B cell (primary cell): ENCODE measurements at regions not wholly inside any gene's neighbourhood (a gene's known extent, or its start where the extent isn't known, plus 50 kb on each side); places are given as distances from the start of the nearest gene placed in this dataset.
"Not testable (repeated sequence)": the region's sequence is repeated elsewhere in the genome, so short reads cannot be mapped to it uniquely, and the experiment has no call there.

Experiments
- ATAC-seq: fragments of 200-7000 bp; cut with Tn5 transposase; one replicate; pipeline ENCODE4 v1.10.0; 2021; ENCODE audit warnings: low read depth, mild to moderate bottlenecking, moderate number of reproducible peaks, moderate library complexity
- CTCF ChIA-PET: fragments of 350-600 bp; sonication (Branson Sonifier 250); formaldehyde crosslinking; loops from one replicate; lab custom pipeline; 2021; ENCODE audit warnings: antibody characterized with exemption, inconsistent platforms; lab: Charles Lee
- POLR2A ChIA-PET: fragments of 350-600 bp; sonication (Branson Sonifier 250); formaldehyde crosslinking; loops from one replicate; lab custom pipeline; 2021; ENCODE audit warnings: antibody characterized with exemption; lab: Charles Lee
- DNase-seq: peaks from one replicate; pipeline ENCODE4 v3.0.0; 2013
- H2AFZ ChIP-seq: 2 replicates; pipeline ENCODE4 v1.6.1; 2012; ENCODE audit warnings: mild to moderate bottlenecking, low read depth, low read length; ENCODE audit not compliant: insufficient read depth, poor library complexity, severe bottlenecking
- H3K27ac ChIP-seq, 2 donors: 1 replicate in 1 of 2; 2 replicates in 1 of 2; pipeline ENCODE4 v1.5.1; 2012 to 2013; ENCODE audit warnings: low read length in 2 of 2, mild to moderate bottlenecking in 2 of 2, moderate library complexity in 1 of 2
- H3K27me3 ChIP-seq, 4 experiments: fragments of 200-600 bp in 1 of 4; sonication (generic) in 1 of 4; replicated peaks in 1 of 4; 1 replicate in 2 of 4; 2 replicates in 2 of 4; pipeline versions ENCODE4 v1.6.1 to v1.7.0; 2013 to 2016; ENCODE audit warnings: low read length in 3 of 4, mild to moderate bottlenecking in 2 of 4, mixed read lengths in 1 of 4, moderate library complexity in 1 of 4; ENCODE audit not compliant: insufficient read depth in 4 of 4, control insufficient read depth in 3 of 4; ENCODE audit errors: control extremely low read depth in 1 of 4
- H3K36me3 ChIP-seq, 2 experiments: replicated peaks in 1 of 2; 1 replicate in 1 of 2; 2 replicates in 1 of 2; pipeline versions ENCODE4 v1.6.1 to v1.7.1; 2013; ENCODE audit warnings: low read length in 1 of 2; ENCODE audit not compliant: insufficient read depth in 2 of 2, control insufficient read depth in 1 of 2; ENCODE audit errors: control extremely low read depth in 1 of 2, extremely low read depth in 1 of 2
- H3K4me1 ChIP-seq, 2 donors: fragments of 200-600 bp in 1 of 2; sonication (generic) in 1 of 2; 1 replicate in 1 of 2; 2 replicates in 1 of 2; pipeline versions ENCODE4 v1.5.1 to v1.6.1; 2013 to 2017; ENCODE audit warnings: low read length in 2 of 2; ENCODE audit not compliant: control insufficient read depth in 2 of 2, insufficient read depth in 2 of 2
- H3K4me2 ChIP-seq: replicated peaks from 2 replicates; pipeline ENCODE3; 2012; ENCODE audit warnings: mild to moderate bottlenecking, low read depth, low read length; ENCODE audit not compliant: poor library complexity, severe bottlenecking
- H3K4me3 ChIP-seq, 5 experiments: fragments of 200-600 bp in 1 of 5; sonication (generic) in 1 of 5; 1 replicate in 3 of 5; 2 replicates in 2 of 5; pipeline versions ENCODE4 v1.5.1 to v1.7.0; 2011 to 2016; ENCODE audit warnings: low read length in 4 of 5, mild to moderate bottlenecking in 4 of 5, low read depth in 2 of 5, control low read depth in 1 of 5, moderate library complexity in 1 of 5; ENCODE audit not compliant: insufficient read depth in 1 of 5; ENCODE audit errors: control extremely low read depth in 1 of 5, extremely low read depth in 1 of 5
- H3K79me2 ChIP-seq: fragments of 200-600 bp; sonication (generic); one replicate; pipeline ENCODE4 v1.6.0; 2016; ENCODE audit warnings: low read length; ENCODE audit not compliant: control insufficient read depth, insufficient read depth
- H3K9ac ChIP-seq: fragments of 200-600 bp; sonication (generic); 2 replicates; pipeline ENCODE4 v1.6.1; 2017; ENCODE audit warnings: mild to moderate bottlenecking, low read length, moderate library complexity
- H3K9me3 ChIP-seq, 3 donors: one replicate each; pipeline versions ENCODE4 v1.6.1 to v1.7.1; 2013; ENCODE audit warnings: low read length in 2 of 3; ENCODE audit not compliant: control insufficient read depth in 2 of 3, insufficient read depth in 1 of 3; ENCODE audit errors: control extremely low read depth in 1 of 3
- H4K20me1 ChIP-seq: 2 replicates; pipeline ENCODE4 v1.6.0; 2012; ENCODE audit warnings: mild to moderate bottlenecking, low read length; ENCODE audit not compliant: insufficient read depth, control insufficient read depth, poor library complexity, severe bottlenecking
- H3K27ac Mint-ChIP-seq: one replicate; pipeline ENCODE4 v1.8.0; 2021; ENCODE audit warnings: mixed read lengths
- H3K27me3 Mint-ChIP-seq: one replicate; pipeline ENCODE4 v1.8.0; 2021; ENCODE audit warnings: mixed read lengths
- H3K4me1 Mint-ChIP-seq: one replicate; pipeline ENCODE4 v1.8.0; 2021; ENCODE audit warnings: mixed read lengths
- H3K4me3 Mint-ChIP-seq: one replicate; pipeline ENCODE4 v1.8.0; 2021; ENCODE audit warnings: mixed read lengths
- H3K9me3 Mint-ChIP-seq: one replicate; pipeline ENCODE4 v1.8.0; 2022; ENCODE audit warnings: mixed read lengths; ENCODE audit not compliant: insufficient read depth
- EZH2 ChIP-seq: IDR thresholded peaks from 2 replicates; pipeline ENCODE4 v1.6.1; 2012; ENCODE audit warnings: borderline replicate concordance, low read depth, mild to moderate bottlenecking, moderate library complexity, low read length; ENCODE audit not compliant: insufficient read depth, poor library complexity, severe bottlenecking
- WGBS: methylation state at CpG from one replicate; pipeline ENCODE4 v1.1.5; 2013; ENCODE audit warnings: missing lambda C conversion rate; ENCODE audit not compliant: insufficient coverage; 5-methylcytosine and 5-hydroxymethylcytosine counted together
- intact Hi-C: fragments of 100-400 bp; cut with micrococcal nuclease; formaldehyde crosslinking; loops from one replicate; pipeline ENCODE4 v1.10.0; 2022
- TF ChIP-seq, protein P1 (sequence below): fragments of 200-600 bp; IDR thresholded peaks from one replicate; pipeline ENCODE4 v1.8.0; 2022; ENCODE audit warnings: antibody characterized with exemption, mild to moderate bottlenecking

DNA sequence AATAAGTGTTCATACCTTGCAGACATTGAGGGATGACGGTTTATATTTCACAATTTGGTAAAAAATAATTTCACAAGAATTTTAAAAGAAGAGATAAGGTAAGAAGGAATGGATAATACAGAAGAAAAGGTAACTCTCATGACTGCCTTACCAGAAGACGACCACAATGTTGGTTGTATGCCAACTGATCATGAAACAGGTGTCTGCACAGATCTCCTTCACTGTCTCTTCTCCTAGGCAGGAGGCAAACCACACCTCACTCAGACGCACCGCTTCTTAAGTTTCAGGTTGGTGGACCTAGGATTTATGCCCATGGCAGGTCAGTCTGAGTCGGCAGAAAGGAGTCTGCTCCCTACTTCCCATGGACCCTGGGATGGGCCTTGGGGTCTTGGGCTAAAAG is 177.2 kb downstream of the VSIG4 start:
- intact Hi-C loops, result no loop called here

DNA sequence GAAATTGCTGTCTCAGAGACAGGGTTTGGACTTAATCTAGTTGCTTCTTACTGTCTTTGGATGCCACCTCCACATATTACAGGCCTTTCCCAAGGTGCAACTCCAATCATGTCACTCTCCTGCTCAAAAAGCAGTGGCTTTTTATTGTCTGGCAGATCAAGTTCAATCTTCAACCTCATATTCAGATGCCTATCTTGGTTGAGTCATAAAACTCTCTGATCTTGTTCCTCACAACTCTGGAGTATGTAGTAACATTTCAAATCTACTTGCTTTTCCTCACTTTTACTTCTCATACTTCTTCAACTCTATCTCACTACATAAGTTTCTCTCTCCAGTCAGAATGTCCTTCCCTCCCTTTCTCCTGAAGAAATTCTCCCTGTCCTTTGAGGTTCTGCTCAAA is 180.6 kb downstream of the VSIG4 start:
- no peak overlapping the region for H2AFZ ChIP-seq
- CTCF ChIA-PET, result no interaction called here
- POLR2A ChIA-PET, result no interaction called here
- no peak for ATAC-seq
- Mint-ChIP-seq H3K4me1 (no peaks in the 10 kb centered on the region), H3K4me3 (no peak overlapping the region), H3K27me3 (no peaks in the 10 kb centered on the region), H3K27ac (no peak overlapping the region), H3K9me3 (peaks cover 3% of the 10 kb centered on the region)
- no peaks in the 10 kb centered on the region for H3K27me3 ChIP-seq
- H3K9me3 ChIP-seq, result no peaks in the 10 kb centered on the region
- H4K20me1 ChIP-seq, result no peaks in the 10 kb centered on the region
- H3K9ac ChIP-seq, result no peak overlapping the region
- H3K4me2 ChIP-seq, result no peak overlapping the region
- no peaks in the 10 kb centered on the region for H3K36me3 ChIP-seq
- no peak overlapping the region for H3K27ac ChIP-seq
- H3K79me2 ChIP-seq, result no peaks in the 10 kb centered on the region
- intact Hi-C loops, result no loop called here
- DNase-seq, result no peak
- H3K4me1 ChIP-seq, result no peaks in the 10 kb centered on the region
- H3K4me3 ChIP-seq, result no peak overlapping the region
- TF ChIP-seq, protein P1, sequence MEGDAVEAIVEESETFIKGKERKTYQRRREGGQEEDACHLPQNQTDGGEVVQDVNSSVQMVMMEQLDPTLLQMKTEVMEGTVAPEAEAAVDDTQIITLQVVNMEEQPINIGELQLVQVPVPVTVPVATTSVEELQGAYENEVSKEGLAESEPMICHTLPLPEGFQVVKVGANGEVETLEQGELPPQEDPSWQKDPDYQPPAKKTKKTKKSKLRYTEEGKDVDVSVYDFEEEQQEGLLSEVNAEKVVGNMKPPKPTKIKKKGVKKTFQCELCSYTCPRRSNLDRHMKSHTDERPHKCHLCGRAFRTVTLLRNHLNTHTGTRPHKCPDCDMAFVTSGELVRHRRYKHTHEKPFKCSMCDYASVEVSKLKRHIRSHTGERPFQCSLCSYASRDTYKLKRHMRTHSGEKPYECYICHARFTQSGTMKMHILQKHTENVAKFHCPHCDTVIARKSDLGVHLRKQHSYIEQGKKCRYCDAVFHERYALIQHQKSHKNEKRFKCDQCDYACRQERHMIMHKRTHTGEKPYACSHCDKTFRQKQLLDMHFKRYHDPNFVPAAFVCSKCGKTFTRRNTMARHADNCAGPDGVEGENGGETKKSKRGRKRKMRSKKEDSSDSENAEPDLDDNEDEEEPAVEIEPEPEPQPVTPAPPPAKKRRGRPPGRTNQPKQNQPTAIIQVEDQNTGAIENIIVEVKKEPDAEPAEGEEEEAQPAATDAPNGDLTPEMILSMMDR, result no peak

More for the DNA sequence above, 177.2 kb downstream of the VSIG4 start:
- ATAC-seq (no peak), DNase-seq (no peak)
- no peaks in the 10 kb centered on the region for H3K9me3 ChIP-seq
- Mint-ChIP-seq H3K27me3 (no peaks in the 10 kb centered on the region), H3K9me3 (no peaks in the 10 kb centered on the region), H3K4me3 (no peak overlapping the region), H3K4me1 (peaks cover 12% of the 10 kb centered on the region), H3K27ac (no peak overlapping the region)
- no peak overlapping the region for H3K9ac ChIP-seq
- H3K27me3 ChIP-seq, result no peaks in the 10 kb centered on the region
- ChIA-PET POLR2A (no interaction called here), CTCF (no interaction called here)
- no peak overlapping the region for H2AFZ ChIP-seq
- no peaks in the 10 kb centered on the region for H3K79me2 ChIP-seq
- no peak overlapping the region for H3K4me3 ChIP-seq
- TF ChIP-seq, protein P1, result no peak
- no peak for TF ChIP-seq EZH2
- H3K4me2 ChIP-seq, result no peak overlapping the region
- WGBS, result 75% methylated on average over 1 of the region's 5 CpGs
- H3K27ac ChIP-seq, result no peak overlapping the region
- H3K4me1 ChIP-seq, result peaks cover 8% of the 10 kb centered on the region in 2 donors
- no peaks in the 10 kb centered on the region for H3K36me3 ChIP-seq
- H4K20me1 ChIP-seq, result no peaks in the 10 kb centered on the region

DNA sequence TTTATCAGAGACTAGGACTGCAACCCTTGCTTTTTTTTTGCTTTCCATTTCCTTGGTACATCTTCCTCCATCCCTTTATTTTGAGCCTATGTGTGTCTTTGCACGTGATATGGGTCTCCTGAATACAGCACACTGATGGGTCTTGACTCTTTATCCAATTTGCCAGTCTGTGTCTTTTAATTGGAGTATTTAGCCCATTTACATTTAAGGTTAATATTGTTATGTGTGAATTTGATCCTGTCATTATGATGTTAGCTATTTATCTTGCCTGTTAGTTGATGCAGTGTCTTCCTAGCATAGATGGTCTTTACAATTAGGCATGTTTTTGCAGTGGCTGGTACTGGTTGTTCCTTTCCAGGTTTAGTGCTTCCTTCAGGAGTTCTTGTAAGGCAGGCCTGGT is 185.4 kb downstream of the VSIG4 start:
- H3K27me3 ChIP-seq, H3K4me2 ChIP-seq, DNase-seq, POLR2A ChIA-PET, H3K4me3 ChIP-seq, H3K36me3 ChIP-seq, H3K79me2 ChIP-seq, H3K4me1 ChIP-seq, ATAC-seq, H3K4me3 Mint-ChIP-seq, H3K9me3 Mint-ChIP-seq, CTCF ChIA-PET, H3K4me1 Mint-ChIP-seq, H3K27me3 Mint-ChIP-seq, intact Hi-C loops, H3K9ac ChIP-seq, H4K20me1 ChIP-seq, H3K27ac Mint-ChIP-seq, H3K27ac ChIP-seq, H3K9me3 ChIP-seq, H2AFZ ChIP-seq: not testable (repeated sequence)
- no CpG with 5 or more reads among the region's 1 CpG for WGBS
